ENCODE measurements at regions not wholly inside any gene's neighbourhood (a gene's known extent, or its start where the extent isn't known, plus 50 kb on each side); places are given as distances from the start of the nearest gene placed in this dataset.

DNA sequence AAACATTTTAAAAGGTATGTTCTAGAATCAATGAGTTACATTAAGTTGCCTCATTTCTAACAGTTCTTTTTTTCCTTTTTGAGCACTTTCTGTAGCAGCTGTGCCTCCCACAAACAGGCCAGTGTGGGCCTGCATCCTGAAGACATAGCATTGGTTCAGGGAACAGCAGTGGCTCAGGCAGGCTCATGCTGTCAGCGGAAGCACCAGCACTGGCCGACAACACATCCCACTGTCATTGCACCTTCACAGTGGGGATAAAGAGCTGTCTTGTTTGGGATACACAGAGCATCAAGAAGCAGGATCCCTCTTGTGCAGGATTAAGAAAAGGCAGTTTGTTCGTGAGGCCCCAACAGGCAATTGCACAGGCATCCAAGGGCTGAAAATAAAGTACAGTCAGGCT is 123.3 kb downstream of the MOBP start:
- Histone ChIP-seq H3K4me2 (ENCODE audit: low read length) (no peak overlapping the region), H4K8ac (ENCODE audit: low read depth, low read length) (no peak overlapping the region), H4K91ac (ENCODE audit: low read depth, low read length) (no peak overlapping the region), H3K36me3 (ENCODE audit: control insufficient read depth in 1 of 2, insufficient read depth in 2 of 2, low read length in 2 of 2) (no peaks in the 10 kb centered on the region), H3K14ac (ENCODE audit: low read length) (no peak overlapping the region), H2AFZ (ENCODE audit: insufficient read depth, low read length, poor library complexity) (no peak overlapping the region), H3K4ac (ENCODE audit: low read depth, low read length) (no peak overlapping the region), H3K27me3 (ENCODE audit: insufficient read depth, low read length) (no peaks in the 10 kb centered on the region), H2BK120ac (ENCODE audit: insufficient read depth, low read length, poor library complexity) (no peak overlapping the region), H3K9ac (ENCODE audit: low read length) (no peak overlapping the region), H3K23ac (ENCODE audit: low read length) (no peak overlapping the region), H3K18ac (ENCODE audit: low read length) (no peak overlapping the region), H2AK5ac (ENCODE audit: low read length) (no peak overlapping the region), H2BK5ac (ENCODE audit: low read depth, low read length, poor library complexity) (no peak overlapping the region), H3K4me1 (ENCODE audit: control insufficient read depth in 1 of 2, insufficient read depth in 2 of 2, low read length in 2 of 2) (peaks cover 0 to 5% of the 10 kb centered on the region in 2 experiments), H3K9me3 (ENCODE audit: insufficient read depth, low read depth, low read length) (no peaks in the 10 kb centered on the region), H3K4me3 (ENCODE audit: low read depth, low read length) (no peak overlapping the region), H3K27ac (ENCODE audit: low read depth, low read length) (no peak overlapping the region), H3K79me2 (ENCODE audit: control insufficient read depth, insufficient read depth, low read length, poor library complexity) (no peaks in the 10 kb centered on the region), H3K79me1 (ENCODE audit: low read length) (no peaks in the 10 kb centered on the region), H4K12ac (ENCODE audit: low read depth, low read length) (no peak overlapping the region), H2BK12ac (ENCODE audit: low read length) (no peak overlapping the region)
- no peak for DNase-seq
- no CpG with 5 or more reads among the region's 3 CpGs for WGBS (ENCODE audit: extremely low coverage, insufficient coverage, insufficient read length)

DNA sequence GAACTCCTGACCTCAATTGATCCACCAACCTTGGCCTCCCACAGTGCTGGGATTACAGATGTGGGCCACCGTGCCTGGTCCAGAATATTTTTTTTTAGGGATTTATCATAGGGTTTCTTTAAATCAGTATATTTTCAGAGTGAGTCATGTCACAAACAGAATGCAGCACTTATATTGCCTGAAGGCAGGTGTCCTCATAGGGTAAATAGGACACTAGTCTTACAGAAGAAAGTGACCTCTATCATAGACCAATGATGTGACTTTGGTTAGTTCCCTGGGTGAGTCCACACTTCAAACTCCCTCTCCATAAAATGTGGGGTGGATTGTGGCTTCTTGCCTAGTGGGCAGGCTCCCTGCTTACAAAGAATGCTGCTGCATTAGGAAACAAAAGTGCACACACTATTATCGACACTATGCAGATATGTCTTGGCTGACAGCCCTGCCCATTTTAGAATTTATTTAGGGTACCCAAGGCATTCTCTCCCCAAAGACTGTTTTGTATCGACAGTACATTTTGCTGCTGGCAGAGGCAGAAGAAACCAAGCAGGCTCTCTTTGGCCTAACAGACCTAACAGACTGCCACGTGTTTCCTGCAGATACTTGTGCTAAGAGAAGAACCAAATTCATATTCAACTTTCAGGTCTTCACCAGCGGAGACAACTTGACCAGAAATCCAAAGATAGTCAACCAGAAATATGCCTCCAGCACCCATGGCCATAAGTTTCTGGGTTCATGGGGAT is 125.0 kb downstream of the MOBP start:
- Histone ChIP-seq H3K36me3 (ENCODE audit: control insufficient read depth in 1 of 2, insufficient read depth in 2 of 2, low read length in 2 of 2) (no peaks in the 10 kb centered on the region), H3K4me3 (ENCODE audit: low read depth, low read length) (no peak overlapping the region), H3K18ac (ENCODE audit: low read length) (no peak overlapping the region), H2AK5ac (ENCODE audit: low read length) (no peak overlapping the region), H3K9ac (ENCODE audit: low read length) (no peak overlapping the region), H4K8ac (ENCODE audit: low read depth, low read length) (no peak overlapping the region), H2AFZ (ENCODE audit: insufficient read depth, low read length, poor library complexity) (no peak overlapping the region), H3K27ac (ENCODE audit: low read depth, low read length) (no peak overlapping the region), H2BK120ac (ENCODE audit: insufficient read depth, low read length, poor library complexity) (no peak overlapping the region), H2BK5ac (ENCODE audit: low read depth, low read length, poor library complexity) (no peak overlapping the region), H3K4me2 (ENCODE audit: low read length) (no peak overlapping the region), H3K14ac (ENCODE audit: low read length) (no peak overlapping the region), H4K12ac (ENCODE audit: low read depth, low read length) (no peak overlapping the region), H3K79me2 (ENCODE audit: control insufficient read depth, insufficient read depth, low read length, poor library complexity) (no peaks in the 10 kb centered on the region), H3K79me1 (ENCODE audit: low read length) (no peaks in the 10 kb centered on the region), H3K9me3 (ENCODE audit: insufficient read depth, low read depth, low read length) (no peaks in the 10 kb centered on the region), H2BK12ac (ENCODE audit: low read length) (no peak overlapping the region), H3K4me1 (ENCODE audit: control insufficient read depth in 1 of 2, insufficient read depth in 2 of 2, low read length in 2 of 2) (peaks cover 0 to 5% of the 10 kb centered on the region in 2 experiments), H3K23ac (ENCODE audit: low read length) (no peak overlapping the region), H3K27me3 (ENCODE audit: insufficient read depth, low read length) (no peaks in the 10 kb centered on the region), H4K91ac (ENCODE audit: low read depth, low read length) (no peak overlapping the region), H3K4ac (ENCODE audit: low read depth, low read length) (no peak overlapping the region)
- peak; percentile 2 to 69 for DNase-seq
- WGBS (ENCODE audit: extremely low coverage, insufficient coverage, insufficient read length) = no CpG with 5 or more reads among the region's 5 CpGs

DNA sequence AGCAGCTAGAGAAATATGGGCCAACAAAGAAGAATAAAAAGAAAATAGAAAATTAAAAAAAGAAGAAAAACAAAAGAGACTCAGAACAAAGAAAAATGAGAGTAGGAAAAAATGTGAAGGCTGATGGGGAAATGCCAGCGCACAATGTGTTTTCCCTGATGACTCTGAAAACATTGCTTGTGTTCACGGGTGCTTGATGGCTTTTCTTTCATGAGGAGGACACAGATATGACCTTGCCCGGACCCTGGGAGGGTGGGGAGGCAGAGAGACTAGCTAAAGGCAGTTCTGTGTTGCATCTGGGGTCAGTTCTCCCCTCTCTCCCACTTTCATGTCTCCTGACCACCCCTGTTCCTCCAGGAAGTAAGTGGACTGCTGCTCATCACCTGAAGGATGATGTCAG is 125.9 kb downstream of the MOBP start:
- H3K4me1 ChIP-seq (ENCODE audit: control insufficient read depth in 1 of 2, insufficient read depth in 2 of 2, low read length in 2 of 2) = peaks cover 0 to 5% of the 10 kb centered on the region in 2 experiments
- H3K36me3 ChIP-seq (ENCODE audit: control insufficient read depth in 1 of 2, insufficient read depth in 2 of 2, low read length in 2 of 2) = no peaks in the 10 kb centered on the region
- H3K14ac ChIP-seq (ENCODE audit: low read length) = no peak overlapping the region
- no peak overlapping the region for H3K4ac ChIP-seq (ENCODE audit: low read depth, low read length)
- no peak overlapping the region for H2BK5ac ChIP-seq (ENCODE audit: low read depth, low read length, poor library complexity)
- H3K4me2 ChIP-seq (ENCODE audit: low read length) = no peak overlapping the region
- no peak overlapping the region for H4K12ac ChIP-seq (ENCODE audit: low read depth, low read length)
- H2AFZ ChIP-seq (ENCODE audit: insufficient read depth, low read length, poor library complexity) = no peak overlapping the region
- H3K18ac ChIP-seq (ENCODE audit: low read length) = no peak overlapping the region
- H3K79me1 ChIP-seq (ENCODE audit: low read length) = no peaks in the 10 kb centered on the region
- DNase-seq = no peak
- no peak overlapping the region for H3K9ac ChIP-seq (ENCODE audit: low read length)
- no CpG with 5 or more reads among the region's 3 CpGs for WGBS (ENCODE audit: extremely low coverage, insufficient coverage, insufficient read length)
- no peak overlapping the region for H2AK5ac ChIP-seq (ENCODE audit: low read length)
- H2BK12ac ChIP-seq (ENCODE audit: low read length) = no peak overlapping the region
- no peak overlapping the region for H4K91ac ChIP-seq (ENCODE audit: low read depth, low read length)
- H3K23ac ChIP-seq (ENCODE audit: low read length) = no peak overlapping the region
- no peak overlapping the region for H3K4me3 ChIP-seq (ENCODE audit: low read depth, low read length)
- no peak overlapping the region for H4K8ac ChIP-seq (ENCODE audit: low read depth, low read length)
- no peaks in the 10 kb centered on the region for H3K9me3 ChIP-seq (ENCODE audit: insufficient read depth, low read depth, low read length)
- no peak overlapping the region for H3K27ac ChIP-seq (ENCODE audit: low read depth, low read length)
- H2BK120ac ChIP-seq (ENCODE audit: insufficient read depth, low read length, poor library complexity) = no peak overlapping the region
- H3K79me2 ChIP-seq (ENCODE audit: control insufficient read depth, insufficient read depth, low read length, poor library complexity) = no peaks in the 10 kb centered on the region
- H3K27me3 ChIP-seq (ENCODE audit: insufficient read depth, low read length) = no peaks in the 10 kb centered on the region

DNA sequence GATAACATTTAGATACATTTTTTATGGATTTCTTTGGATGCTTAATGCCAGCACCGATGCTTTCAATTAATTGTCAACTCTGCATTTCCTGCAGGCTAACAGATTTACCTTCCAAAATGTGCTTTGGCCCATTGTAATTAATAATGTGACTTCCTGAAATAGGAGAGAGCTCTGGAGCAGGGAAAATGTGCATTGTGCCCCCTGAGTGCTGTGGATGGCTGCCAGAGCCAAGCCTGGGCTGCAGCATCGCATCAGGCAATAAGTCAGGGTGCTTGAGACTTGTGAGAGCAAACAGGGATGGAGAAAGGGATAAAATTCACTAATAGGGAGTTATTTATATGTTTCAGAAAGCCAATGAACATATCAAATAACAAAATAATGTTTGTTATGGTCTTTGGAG is 133.8 kb downstream of the MOBP start:
- H2AFZ ChIP-seq (ENCODE audit: insufficient read depth, low read length, poor library complexity) = no peak overlapping the region
- H3K4me2 ChIP-seq (ENCODE audit: low read length) = no peak overlapping the region
- no CpG with 5 or more reads among the region's 2 CpGs for WGBS (ENCODE audit: extremely low coverage, insufficient coverage, insufficient read length)
- no peaks in the 10 kb centered on the region for H3K36me3 ChIP-seq (ENCODE audit: control insufficient read depth in 1 of 2, insufficient read depth in 2 of 2, low read length in 2 of 2)
- H3K27me3 ChIP-seq (ENCODE audit: insufficient read depth, low read length) = no peaks in the 10 kb centered on the region
- H3K23ac ChIP-seq (ENCODE audit: low read length) = no peak overlapping the region
- H2BK5ac ChIP-seq (ENCODE audit: low read depth, low read length, poor library complexity) = no peak overlapping the region
- no peak overlapping the region for H3K4me3 ChIP-seq (ENCODE audit: low read depth, low read length)
- H3K79me1 ChIP-seq (ENCODE audit: low read length) = no peaks in the 10 kb centered on the region
- no peaks in the 10 kb centered on the region for H3K4me1 ChIP-seq (ENCODE audit: control insufficient read depth in 1 of 2, insufficient read depth in 2 of 2, low read length in 2 of 2)
- H2BK120ac ChIP-seq (ENCODE audit: insufficient read depth, low read length, poor library complexity) = no peak overlapping the region
- no peak overlapping the region for H3K9ac ChIP-seq (ENCODE audit: low read length)
- H3K4ac ChIP-seq (ENCODE audit: low read depth, low read length) = no peak overlapping the region
- H3K18ac ChIP-seq (ENCODE audit: low read length) = no peak overlapping the region
- no peak overlapping the region for H4K8ac ChIP-seq (ENCODE audit: low read depth, low read length)
- H2BK12ac ChIP-seq (ENCODE audit: low read length) = no peak overlapping the region
- H4K12ac ChIP-seq (ENCODE audit: low read depth, low read length) = no peak overlapping the region
- H3K79me2 ChIP-seq (ENCODE audit: control insufficient read depth, insufficient read depth, low read length, poor library complexity) = no peaks in the 10 kb centered on the region
- no peak for DNase-seq
- H3K9me3 ChIP-seq (ENCODE audit: insufficient read depth, low read depth, low read length) = no peaks in the 10 kb centered on the region
- H2AK5ac ChIP-seq (ENCODE audit: low read length) = no peak overlapping the region
- H3K14ac ChIP-seq (ENCODE audit: low read length) = no peak overlapping the region
- H3K27ac ChIP-seq (ENCODE audit: low read depth, low read length) = no peak overlapping the region
- no peak overlapping the region for H4K91ac ChIP-seq (ENCODE audit: low read depth, low read length)

Data from trophoblast cell (in vitro differentiated cells and primary cell).